UCSD-AML1 (cell line): ENCODE measurements at regions not wholly inside any gene's neighbourhood (a gene's known extent, or its start where the extent isn't known, plus 50 kb on each side); places are given as distances from the start of the nearest gene placed in this dataset.

Source experiments
- DNase-seq: peaks from one replicate; lab custom pipeline; 2025; ENCODE audit not compliant: unreplicated experiment; lab: John Stamatoyannopoulos, UW

DNA sequence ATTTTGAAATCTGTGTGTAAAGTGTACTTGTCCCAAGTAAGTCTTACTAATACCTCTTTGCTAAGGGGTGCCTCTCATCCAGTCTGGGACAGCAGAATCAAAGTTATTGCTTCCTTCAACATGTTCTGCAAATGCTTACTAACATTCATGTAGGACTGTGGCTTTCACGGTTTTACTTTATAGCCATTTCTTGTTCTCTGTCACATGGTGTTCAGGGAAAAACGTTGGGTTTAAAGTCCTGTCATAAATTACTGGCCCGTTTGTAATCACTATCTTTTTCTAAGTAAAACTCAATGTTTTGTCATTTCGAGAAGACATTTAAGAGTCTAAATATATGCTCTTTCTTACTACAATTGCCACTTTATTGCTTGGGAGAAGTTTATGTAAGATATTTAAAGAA, 321.1 kb downstream of the STIM2 start:
- DNase-seq: no peak

DNA sequence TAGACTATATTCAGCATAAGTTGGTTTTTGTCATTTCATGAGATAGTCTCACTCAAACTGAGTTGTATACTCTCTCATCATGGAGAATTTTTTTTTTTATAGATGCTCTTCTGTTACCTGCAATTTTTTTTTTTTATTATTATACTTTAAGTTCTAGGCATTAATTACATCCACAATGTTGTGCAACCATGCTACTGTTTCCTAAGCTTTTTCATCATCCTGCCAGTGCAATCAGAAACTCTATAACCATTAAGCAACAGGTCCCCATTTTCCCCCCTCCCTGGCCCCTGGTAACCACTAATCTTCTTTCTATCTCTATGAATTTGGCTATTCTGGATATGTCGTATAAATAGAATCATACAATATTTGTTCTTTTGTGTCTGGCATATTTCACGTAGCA, 321.6 kb downstream of the STIM2 start:
- no peak for DNase-seq

DNA sequence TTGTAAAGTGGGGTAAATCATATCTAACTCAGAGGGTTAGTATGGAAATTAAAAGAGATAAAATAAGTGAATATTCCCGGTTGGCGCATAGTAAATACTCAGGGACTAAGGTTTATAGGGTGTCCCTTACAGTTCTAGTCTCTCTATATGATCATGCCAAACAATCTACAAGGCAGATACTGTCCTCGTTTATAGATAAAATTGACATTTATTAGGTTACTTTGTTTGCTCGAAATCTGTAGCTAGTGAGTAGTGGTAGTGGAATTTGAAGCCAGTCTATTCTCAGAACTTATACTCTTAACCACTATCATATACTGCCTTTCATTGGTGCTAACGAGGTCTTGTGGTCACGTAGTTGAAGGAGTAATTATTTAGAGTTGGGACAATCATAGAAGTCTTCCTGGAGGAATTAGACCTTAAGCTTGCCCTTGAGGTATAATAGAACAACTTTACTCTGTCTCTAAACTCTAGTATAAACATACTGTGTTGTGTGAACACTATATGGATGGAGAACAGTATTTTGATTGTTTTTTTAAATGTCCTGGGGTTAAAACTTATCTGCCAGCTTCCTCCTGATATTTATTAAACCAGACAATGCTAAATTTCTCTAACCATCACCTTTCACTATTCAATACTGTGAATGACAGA, 324.0 kb downstream of the STIM2 start:
- no peak for DNase-seq

DNA sequence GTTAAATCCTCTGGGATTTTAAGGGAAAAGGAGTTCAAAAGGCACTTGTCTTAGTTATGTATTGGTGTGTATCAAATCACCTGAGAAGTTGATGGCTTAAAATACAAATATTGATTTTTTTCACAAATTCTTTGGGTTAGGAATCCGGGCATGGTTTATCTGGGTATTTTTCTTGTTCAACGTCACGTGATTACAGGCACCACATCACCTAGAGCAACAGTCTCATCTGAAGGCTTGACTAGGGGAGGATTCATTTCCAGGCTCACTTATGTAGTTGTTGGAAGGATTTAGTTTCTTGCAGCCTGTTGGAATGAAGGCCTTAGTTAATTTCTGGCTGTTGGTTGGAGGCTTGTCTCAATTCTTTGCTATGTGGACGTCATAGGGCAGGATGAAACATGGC, 326.1 kb downstream of the STIM2 start:
- DNase-seq: no peak

DNA sequence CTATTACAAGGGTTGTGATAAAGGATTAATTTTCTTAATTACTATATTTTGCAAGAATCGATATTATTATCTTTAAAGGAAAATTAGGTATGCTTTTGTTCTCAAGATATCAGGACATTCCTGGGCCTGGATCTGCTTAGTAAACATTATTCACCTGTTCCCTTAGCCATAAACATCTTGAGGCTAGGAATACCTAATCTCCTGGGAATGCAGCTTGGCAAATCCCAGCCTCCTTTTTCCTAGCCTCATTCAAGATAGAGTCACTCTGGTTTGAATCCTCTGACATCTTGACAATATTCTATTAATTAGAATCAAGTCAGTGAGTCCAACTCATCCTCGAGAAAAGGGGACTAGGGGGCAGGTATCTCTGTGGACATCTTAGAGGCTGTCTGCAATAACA, 327.1 kb downstream of the STIM2 start:
- DNase-seq: no peak

DNA sequence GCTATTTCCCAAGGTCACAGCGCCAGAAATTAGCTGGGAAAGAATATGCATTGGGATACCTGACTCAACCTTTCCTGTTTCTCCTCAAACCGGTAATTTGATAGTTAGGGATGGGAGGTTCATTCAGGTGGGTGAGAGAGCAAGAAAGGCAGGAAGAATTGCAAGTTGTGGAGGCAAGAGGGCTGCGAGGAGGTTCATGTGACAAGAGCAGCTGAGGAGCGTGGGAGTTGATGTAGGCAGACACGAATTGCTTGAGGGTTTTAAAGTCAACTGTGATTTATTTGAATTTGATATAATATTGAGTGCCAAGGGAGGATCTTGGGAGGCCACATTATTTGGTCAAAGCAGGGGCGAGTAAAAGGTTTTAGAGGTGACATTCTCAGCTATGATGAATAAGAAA, 329.0 kb downstream of the STIM2 start:
- no peak for DNase-seq

DNA sequence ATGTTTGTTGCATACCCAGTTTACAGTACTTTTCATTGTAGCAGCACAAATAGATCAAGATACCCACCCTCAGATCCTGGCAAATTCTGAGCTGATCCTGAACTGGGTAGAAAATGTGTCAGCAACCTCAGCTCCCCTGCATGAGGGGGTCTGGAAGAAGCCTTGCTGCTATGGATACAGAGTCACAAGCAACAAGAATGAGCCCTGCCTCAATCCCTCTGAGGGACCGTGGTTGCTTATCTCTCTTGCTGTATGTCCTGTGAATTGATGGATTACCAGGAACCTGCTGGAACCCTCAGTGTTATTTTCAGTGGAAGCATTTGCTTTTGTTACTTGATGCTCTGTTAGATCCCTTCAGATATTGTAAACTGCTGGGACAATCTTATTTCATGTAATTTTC, 331.0 kb downstream of the STIM2 start:
- no peak for DNase-seq

DNA sequence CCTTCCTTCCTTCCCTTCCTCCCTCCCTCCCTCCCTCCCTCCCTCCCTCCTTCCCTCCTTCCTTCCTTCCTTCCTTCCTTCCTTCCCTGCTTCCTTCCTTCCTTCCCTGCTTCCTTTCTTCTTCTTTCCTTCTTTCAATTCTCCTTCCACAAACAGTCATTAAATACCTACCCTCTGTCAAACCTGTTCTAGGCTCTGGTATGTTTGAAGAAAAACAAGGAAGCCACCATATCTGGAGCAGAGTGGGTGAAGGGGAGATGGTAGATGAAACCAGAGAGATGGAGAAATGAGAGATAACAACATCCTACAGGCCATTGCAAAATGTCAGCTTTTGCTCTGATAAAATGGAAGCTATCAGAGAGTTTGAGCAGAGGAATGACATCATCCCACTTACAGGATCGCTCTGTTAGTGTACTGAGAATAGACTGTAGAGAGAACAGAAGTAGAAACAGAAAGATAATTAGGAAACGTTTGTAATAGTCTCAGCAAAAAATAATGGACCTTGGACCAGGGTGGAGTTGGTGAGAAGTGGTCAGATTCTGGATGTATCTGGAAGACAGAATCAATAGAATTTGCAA, 334.0 kb downstream of the STIM2 start:
- no peak for DNase-seq

DNA sequence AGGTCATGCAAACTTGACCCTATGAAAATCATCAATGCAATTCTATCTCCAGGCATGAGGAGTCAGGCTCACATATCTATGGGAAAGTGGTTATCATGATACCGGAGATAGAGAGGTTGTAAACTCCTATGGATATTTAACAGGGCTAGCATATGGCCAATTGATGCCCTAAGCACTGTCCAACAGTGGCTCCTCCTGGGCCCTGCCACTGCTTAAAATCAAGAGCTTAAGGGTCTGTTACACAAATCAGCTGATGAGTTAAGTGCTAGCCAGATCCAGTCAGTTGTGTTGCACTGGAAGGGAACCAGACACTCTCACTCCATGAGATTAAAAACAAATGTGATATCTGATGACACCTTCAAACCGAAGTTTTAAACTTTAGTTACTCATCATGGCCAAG, 337.6 kb downstream of the STIM2 start:
- DNase-seq: no peak

DNA sequence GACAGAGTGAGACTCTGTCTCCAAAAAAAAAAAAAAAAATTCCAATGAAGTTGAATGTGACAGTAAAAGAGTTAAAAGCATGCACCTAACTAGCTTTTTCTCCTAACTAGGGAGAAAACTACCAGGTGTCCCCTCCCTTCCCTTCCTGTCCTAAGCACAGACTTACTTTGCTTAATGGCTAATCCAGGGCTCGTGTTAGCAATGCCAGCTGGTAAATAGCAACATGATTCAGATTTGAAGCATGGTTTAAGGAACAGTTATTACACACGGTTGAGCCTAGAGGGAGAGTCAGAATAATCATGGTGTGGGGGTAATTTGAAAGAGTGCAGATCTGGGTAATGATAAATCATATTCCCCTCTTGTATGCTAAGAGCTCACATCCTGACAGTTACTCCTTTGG, 338.3 kb downstream of the STIM2 start:
- DNase-seq: no peak

DNA sequence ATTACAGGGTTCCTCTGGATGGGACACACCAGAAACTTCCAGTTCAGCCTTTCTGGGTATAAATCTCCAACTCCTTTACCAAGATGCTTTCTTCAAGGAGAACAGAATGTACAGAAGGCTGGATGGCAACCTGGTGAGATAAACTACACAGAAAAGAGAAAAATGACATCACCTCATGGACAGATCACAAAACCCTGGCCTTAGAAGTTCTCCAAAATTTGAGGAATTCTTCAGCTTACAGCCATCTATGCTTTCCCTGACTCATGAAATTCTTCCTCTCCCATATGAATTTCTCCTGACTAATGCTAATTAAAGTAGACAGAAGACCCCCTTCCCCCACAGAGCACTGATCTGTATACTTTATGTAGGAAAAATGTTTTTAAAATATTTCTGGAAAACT, 345.4 kb downstream of the STIM2 start:
- no peak for DNase-seq

DNA sequence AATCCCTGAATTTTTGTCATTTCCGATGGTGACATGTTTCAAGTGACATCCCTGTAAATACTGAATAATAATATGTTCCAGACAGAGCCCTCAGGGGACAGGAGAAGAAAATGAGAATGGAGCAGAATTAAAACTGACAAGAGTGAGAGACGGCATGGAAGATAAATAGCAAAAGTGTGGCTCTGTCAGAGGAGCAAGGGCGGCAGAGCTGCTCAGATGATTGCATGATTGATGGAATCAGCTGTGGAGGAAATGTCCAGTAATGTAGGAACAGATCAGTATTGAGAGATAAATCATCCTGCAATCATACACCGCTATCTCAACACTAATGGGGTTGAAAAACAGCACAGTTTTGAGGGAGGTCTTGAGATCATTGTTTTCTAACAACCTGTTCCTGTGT, 350.3 kb downstream of the STIM2 start:
- no peak for DNase-seq

DNA sequence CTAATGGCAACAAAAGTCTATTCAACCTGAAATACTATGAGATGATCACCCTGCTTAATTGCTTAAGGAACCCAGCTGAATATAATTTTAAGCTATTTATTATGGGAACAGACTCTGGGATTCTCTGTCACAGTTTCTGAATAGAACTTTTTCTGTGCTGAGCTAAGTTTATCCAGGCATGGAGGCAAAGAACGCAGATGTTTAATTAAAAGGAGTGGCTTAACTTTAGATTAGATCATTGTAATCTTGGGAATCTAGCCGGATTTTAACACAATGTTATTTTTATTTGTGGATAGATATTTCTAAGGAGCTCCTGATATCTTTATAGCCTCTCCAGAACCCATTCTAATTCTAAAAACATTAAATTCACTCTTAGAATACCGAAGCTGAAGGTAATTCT, 353.4 kb downstream of the STIM2 start:
- DNase-seq: no peak

DNA sequence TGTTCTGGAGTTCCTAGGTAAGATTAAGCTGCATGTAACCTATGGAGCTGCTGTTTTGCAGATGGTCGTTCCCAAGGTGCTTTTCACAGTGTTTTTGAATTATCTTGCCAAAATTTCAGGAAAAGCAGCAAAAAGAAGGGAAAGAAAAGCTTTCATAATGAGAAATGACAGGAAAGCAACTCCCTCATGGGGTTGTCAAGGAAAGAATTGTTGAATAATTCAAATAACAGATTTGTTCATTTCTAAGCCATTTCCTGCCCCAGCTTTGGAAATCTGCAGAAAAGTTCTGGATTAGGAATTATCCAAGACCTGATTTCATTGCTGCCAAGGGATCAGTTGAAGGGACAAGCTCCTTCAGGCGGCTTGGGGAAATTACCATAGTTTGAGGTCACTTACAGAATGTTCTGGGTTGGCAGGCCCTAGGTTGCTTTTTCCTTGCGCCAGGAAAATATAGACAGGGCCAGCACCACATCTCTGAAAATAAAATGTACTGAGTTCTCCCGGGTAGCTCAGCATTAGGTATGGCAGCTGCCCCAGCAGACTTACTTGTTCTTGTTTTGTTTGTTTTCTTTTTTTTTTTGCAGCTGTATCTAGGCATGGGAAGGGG, 354.7 kb downstream of the STIM2 start:
- no peak for DNase-seq

DNA sequence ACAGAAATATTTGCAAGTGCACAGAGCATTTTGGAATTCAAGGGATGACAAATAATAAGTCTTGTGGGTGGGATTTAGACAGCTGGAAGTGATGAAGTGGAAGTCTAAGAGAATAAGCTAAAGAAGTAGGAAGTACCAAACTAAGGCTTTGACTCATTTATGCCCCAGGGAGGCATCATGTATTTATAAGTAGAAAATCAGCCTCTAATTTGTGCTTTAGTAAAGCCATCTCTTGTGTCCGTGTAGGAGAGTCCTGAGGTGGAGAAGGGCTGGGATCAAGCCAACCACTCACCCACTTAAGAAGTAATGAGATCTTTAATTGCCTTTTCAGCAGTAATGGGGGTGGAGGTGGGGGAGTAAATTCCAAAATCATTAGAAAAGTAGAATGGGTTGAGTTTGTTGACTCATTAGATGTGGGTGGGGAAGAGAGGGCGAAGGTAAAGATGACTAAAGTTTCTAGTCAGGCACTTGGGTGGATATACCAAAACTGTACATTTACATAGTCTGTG, 356.7 kb downstream of the STIM2 start:
- DNase-seq: no peak

DNA sequence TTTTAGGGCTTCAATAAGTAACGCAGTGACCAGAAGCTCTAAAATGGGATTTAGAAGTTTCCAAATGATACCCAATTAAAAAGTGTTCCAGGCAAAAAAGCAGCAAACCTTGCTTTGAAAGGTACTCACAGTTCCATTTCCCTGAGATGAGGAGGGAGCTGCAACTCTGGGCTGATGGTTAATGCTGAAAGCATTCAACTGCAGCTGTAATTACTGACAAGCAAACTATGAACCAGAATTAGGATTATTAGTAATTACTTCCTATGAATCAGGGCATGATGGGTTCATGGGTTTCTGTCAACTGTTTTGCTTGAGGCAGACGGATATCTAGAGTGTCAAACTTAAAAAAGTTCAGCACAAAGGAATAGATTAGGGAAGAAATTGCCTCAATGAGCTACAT, 357.4 kb downstream of the STIM2 start:
- no peak for DNase-seq

DNA sequence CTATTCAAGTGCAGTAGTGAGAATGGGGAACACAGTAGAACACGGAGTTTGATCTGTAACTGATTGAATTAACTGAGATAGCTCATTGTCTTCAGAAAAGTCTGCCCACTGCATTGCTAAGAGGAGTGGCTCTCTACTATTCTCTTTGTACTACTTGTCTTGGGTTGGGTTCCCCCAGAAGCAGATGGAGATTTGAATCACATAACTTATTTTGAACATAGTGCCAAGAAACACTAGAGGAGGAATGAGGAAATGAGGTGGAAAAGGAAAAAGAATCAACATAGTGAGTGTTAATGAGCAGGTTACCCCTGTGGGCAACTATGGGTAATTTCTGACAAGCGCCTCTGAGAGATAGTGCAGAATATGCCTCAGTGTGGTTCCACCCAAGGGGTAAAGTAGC, 362.7 kb downstream of the STIM2 start:
- no peak for DNase-seq

DNA sequence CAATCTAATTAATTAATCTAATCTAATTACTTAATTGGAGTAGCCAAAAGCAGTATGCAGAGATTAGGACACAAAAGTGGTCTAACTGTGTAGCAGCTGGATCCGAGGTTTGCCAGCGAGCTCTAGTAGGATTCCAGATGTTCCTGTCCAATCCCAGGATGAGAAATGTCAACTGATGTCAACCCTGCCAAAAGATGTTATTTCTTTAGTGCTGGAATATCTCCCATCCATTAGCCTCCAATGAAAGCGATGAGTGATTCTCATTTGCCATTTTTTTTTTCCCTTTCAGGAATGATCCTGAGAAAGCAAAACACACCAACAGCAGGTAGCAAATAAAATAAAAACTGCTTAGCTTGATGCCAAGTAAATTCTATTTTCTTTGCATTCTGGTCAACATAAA, 372.9 kb downstream of the STIM2 start:
- no peak for DNase-seq

DNA sequence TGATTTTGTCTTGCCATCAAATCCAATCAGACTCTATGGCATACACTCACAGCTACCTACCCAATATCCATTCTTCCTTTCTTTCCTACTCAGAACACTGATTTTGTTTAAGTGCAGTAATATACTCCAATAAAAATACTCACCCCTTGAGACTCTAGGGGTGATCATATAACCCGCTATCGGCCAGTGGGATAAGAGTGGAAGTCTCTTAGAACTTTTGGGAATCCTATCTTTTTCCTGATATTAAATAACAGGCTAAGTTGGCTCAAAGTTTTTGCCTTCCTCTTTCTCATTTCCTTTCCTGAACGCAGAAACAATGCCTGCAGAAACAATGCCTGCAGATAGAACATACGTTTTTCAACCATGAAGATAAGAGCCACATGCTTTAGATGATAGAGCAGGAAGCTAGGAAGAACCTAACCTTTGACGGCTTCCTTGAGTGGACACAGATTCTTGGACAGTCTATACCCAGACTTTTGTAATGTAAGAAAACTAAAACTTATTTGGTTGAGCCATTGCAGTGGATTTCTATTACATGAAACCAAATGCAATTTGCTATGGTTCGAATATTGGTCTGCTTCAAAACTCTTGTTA, 373.8 kb downstream of the STIM2 start:
- DNase-seq: no peak

DNA sequence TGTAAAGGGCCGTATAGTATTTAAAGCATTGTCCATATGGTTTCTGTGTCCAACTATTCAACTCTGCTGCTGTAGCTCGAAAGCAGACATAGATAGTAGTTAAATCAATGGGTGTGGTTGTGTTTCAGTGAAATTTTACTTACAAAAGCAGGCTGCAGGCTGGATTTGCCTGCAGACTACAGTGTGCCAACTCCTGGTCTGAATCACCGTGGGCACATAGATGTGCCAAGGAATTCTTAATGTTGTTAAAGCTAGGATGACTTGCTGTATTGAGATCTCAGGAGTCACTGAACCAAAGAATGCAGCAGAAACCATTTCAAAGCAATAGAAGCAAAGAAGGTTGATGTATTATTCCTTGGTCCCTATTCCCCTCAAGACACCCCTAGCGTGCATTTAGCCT, 379.0 kb downstream of the STIM2 start:
- no peak for DNase-seq

DNA sequence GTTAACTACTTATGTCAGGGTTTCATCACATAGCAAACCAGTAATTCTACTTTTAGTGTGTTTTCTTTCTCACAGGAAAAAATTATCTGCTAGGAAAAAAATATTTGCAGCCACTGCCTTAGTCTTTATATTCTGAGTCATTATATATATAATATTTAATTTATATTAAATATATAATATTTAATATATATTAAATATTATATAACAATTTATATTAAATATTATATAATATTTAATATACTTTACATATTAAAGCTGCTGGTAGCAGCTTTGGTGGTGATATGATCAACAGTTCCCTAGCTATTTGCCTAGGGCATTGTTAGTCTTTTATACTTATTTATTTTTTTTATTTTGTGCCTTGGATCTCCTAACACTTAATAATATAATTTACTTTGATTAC, 381.6 kb downstream of the STIM2 start:
- no peak for DNase-seq

DNA sequence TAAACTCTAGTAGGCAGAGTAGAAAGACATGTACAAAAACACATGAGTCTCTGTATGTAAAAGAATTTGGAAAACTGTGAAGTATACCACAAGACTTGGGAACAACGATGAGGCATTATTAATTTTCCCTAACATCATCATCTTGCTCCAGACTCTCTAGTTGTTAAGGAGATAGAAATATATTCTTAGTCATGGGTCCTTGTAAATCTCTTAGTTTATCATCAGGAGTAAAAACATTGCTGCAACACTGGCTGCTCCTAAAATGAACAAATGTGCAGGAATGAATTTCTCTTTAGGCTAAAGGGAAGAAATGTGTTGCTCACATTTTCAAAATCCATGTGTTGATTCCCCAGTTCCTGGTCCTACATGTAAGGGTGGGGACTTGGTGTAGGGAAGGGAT, 384.6 kb downstream of the STIM2 start:
- no peak for DNase-seq
